GM21786 (cell line): ENCODE measurements at regions not wholly inside any gene's neighbourhood (a gene's known extent, or its start where the extent isn't known, plus 50 kb on each side); places are given as distances from the start of the nearest gene placed in this dataset.
"Not testable (repeated sequence)": the region's sequence is repeated elsewhere in the genome, so short reads cannot be mapped to it uniquely, and the experiment has no call there.

Experiments
- ATAC-seq: cut with Tn5 transposase; IDR thresholded peaks from one replicate; pipeline ENCODE4 v1.9.1; 2021; ENCODE audit not compliant: unreplicated experiment

GRCh38 chr5:106093134-106093533 lies 1577.6 kb downstream of the EFNA5 start:
- ATAC-seq, result no peak

GRCh38 chr5:106092455-106092854 lies 1578.3 kb downstream of the EFNA5 start:
- ATAC-seq, result no peak

GRCh38 chr5:106089073-106089472 lies 1581.7 kb downstream of the EFNA5 start:
- no peak for ATAC-seq

GRCh38 chr5:106088462-106088861 lies 1582.3 kb downstream of the EFNA5 start:
- ATAC-seq, result no peak

GRCh38 chr5:106086352-106086751 lies 1584.4 kb downstream of the EFNA5 start:
- no peak for ATAC-seq

- no peak for ATAC-seq
Measured at GRCh38 chr5:106085556-106085955, 1585.2 kb downstream of the EFNA5 start.

GRCh38 chr5:106085136-106085535 lies 1585.6 kb downstream of the EFNA5 start:
- ATAC-seq, result no peak

GRCh38 chr5:106080535-106080934 lies 1590.2 kb downstream of the EFNA5 start:
- ATAC-seq, result no peak

GRCh38 chr5:106076655-106077054 lies 1594.1 kb downstream of the EFNA5 start:
- ATAC-seq, result no peak

- no peak for ATAC-seq
Measured at GRCh38 chr5:106072208-106072607, 1598.5 kb downstream of the EFNA5 start.

- ATAC-seq, result no peak
Measured at GRCh38 chr5:106047341-106047740, 1623.4 kb downstream of the EFNA5 start.

- ATAC-seq, result not testable (repeated sequence)
Measured at GRCh38 chr5:106032069-106032468, 1638.7 kb downstream of the EFNA5 start.

GRCh38 chr5:106028314-106028713 lies 1642.4 kb downstream of the EFNA5 start:
- no peak for ATAC-seq

GRCh38 chr5:106020894-106021293 lies 1649.8 kb downstream of the EFNA5 start:
- ATAC-seq, result no peak

GRCh38 chr5:106019261-106019660 lies 1651.5 kb downstream of the EFNA5 start:
- ATAC-seq, result no peak

- ATAC-seq, result no peak
Measured at GRCh38 chr5:106017243-106017857, 1653.4 kb downstream of the EFNA5 start.

GRCh38 chr5:106014262-106014661 lies 1656.5 kb downstream of the EFNA5 start:
- ATAC-seq, result no peak

- ATAC-seq, result no peak
Measured at GRCh38 chr5:106006242-106006641, 1664.5 kb downstream of the EFNA5 start.

- not testable (repeated sequence) for ATAC-seq
Measured at GRCh38 chr5:105998991-105999390, 1671.7 kb downstream of the EFNA5 start.

GRCh38 chr5:105993027-105993426 lies 1677.7 kb downstream of the EFNA5 start:
- ATAC-seq, result no peak

GRCh38 chr5:105982526-105982925 lies 1688.2 kb downstream of the EFNA5 start:
- no peak for ATAC-seq

GRCh38 chr5:105978011-105978410 lies 1692.7 kb downstream of the EFNA5 start:
- ATAC-seq, result no peak

- no peak for ATAC-seq
Measured at GRCh38 chr5:105977163-105977562, 1693.6 kb downstream of the EFNA5 start.
